H9 (cell line): ENCODE measurements at regions not wholly inside any gene's neighbourhood (a gene's known extent, or its start where the extent isn't known, plus 50 kb on each side); places are given as distances from the start of the nearest gene placed in this dataset.

Experiments used
- DNase-seq: peaks from one replicate; pipeline ENCODE4 v3.0.0-alpha.2; 2017
- H2AFZ ChIP-seq: one replicate; pipeline ENCODE4 v1.6.1; 2013; ENCODE audit warnings: mild to moderate bottlenecking, low read length, control low read depth, moderate library complexity
- H2AK5ac ChIP-seq: 2 replicates; pipeline ENCODE4 v1.6.1; 2013; ENCODE audit warnings: low read length, control low read depth, mixed read lengths; ENCODE audit not compliant: insufficient read length
- H2BK120ac ChIP-seq: one replicate; pipeline ENCODE4 v1.6.1; 2013; ENCODE audit warnings: low read depth, mild to moderate bottlenecking, low read length, control low read depth, inconsistent platforms; ENCODE audit not compliant: poor library complexity, severe bottlenecking
- H2BK12ac ChIP-seq: 2 replicates; pipeline ENCODE4 v1.6.1; 2013; ENCODE audit warnings: low read length, control low read depth, mixed read lengths, low read depth; ENCODE audit not compliant: insufficient read length
- H2BK15ac ChIP-seq: 2 replicates; pipeline ENCODE4 v1.6.1; 2013; ENCODE audit warnings: low read depth, low read length, control low read depth
- H2BK20ac ChIP-seq: one replicate; pipeline ENCODE4 v1.6.1; 2013; ENCODE audit warnings: low read depth, mild to moderate bottlenecking, low read length, control low read depth, inconsistent platforms; ENCODE audit not compliant: poor library complexity, severe bottlenecking
- H2BK5ac ChIP-seq: 2 replicates; pipeline ENCODE4 v1.6.1; 2013; ENCODE audit warnings: low read length, control low read depth, mixed read lengths; ENCODE audit not compliant: insufficient read length
- H3K14ac ChIP-seq: 2 replicates; pipeline ENCODE4 v1.6.1; 2013; ENCODE audit warnings: low read length, control low read depth; ENCODE audit not compliant: insufficient read depth
- H3K18ac ChIP-seq: 2 replicates; pipeline ENCODE4 v1.6.1; 2013; ENCODE audit warnings: low read depth, mild to moderate bottlenecking, mixed read lengths, low read length, control low read depth; ENCODE audit not compliant: insufficient read length
- H3K23ac ChIP-seq: 2 replicates; pipeline ENCODE4 v1.6.1; 2013; ENCODE audit warnings: low read length, control low read depth, mixed read lengths, low read depth; ENCODE audit not compliant: insufficient read length
- H3K23me2 ChIP-seq: 2 replicates; pipeline ENCODE4 v1.6.1; 2013; ENCODE audit warnings: low read depth, mild to moderate bottlenecking, mixed read lengths, low read length, control low read depth; ENCODE audit not compliant: insufficient read length, poor library complexity, severe bottlenecking
- H3K27ac ChIP-seq: 2 replicates; pipeline ENCODE4 v1.5.1; 2013; ENCODE audit warnings: low read length, control low read depth, mixed read lengths, low read depth; ENCODE audit not compliant: insufficient read length
- H3K27me3 ChIP-seq: 2 replicates; pipeline ENCODE4 v1.6.1; 2013; ENCODE audit warnings: low read length, control low read depth, inconsistent platforms; ENCODE audit not compliant: insufficient read depth
- H3K4ac ChIP-seq: 2 replicates; pipeline ENCODE4 v1.6.1; 2013; ENCODE audit warnings: low read depth, mild to moderate bottlenecking, control low read depth, inconsistent platforms, low read length, moderate library complexity
- H3K4me1 ChIP-seq: 2 replicates; pipeline ENCODE4 v1.6.1; 2013; ENCODE audit warnings: low read length, control low read depth, inconsistent platforms; ENCODE audit not compliant: insufficient read depth
- H3K4me2 ChIP-seq: 2 replicates; pipeline ENCODE4 v1.6.1; 2013; ENCODE audit warnings: low read length, control low read depth, mixed read lengths; ENCODE audit not compliant: insufficient read length, insufficient read depth
- H3K56ac ChIP-seq: 2 replicates; pipeline ENCODE4 v1.6.1; 2013; ENCODE audit warnings: low read depth, mild to moderate bottlenecking, mixed read lengths, low read length, control low read depth; ENCODE audit not compliant: insufficient read length
- H3K79me1 ChIP-seq: 2 replicates; pipeline ENCODE4 v1.6.1; 2013; ENCODE audit warnings: low read depth, mild to moderate bottlenecking, moderate library complexity, low read length, control low read depth, inconsistent platforms; ENCODE audit not compliant: insufficient read depth, poor library complexity, severe bottlenecking
- H3K79me2 ChIP-seq: 2 replicates; pipeline ENCODE4 v1.6.1; 2013; ENCODE audit warnings: low read length, control low read depth, inconsistent platforms; ENCODE audit not compliant: insufficient read depth
- H3K9ac ChIP-seq: 2 replicates; pipeline ENCODE4 v1.6.1; 2013; ENCODE audit warnings: low read length, control low read depth, mixed read lengths; ENCODE audit not compliant: insufficient read length; ENCODE audit errors: extremely low read depth
- H3K9me3 ChIP-seq: one replicate; pipeline ENCODE4 v1.6.1; 2013; ENCODE audit warnings: low read depth, low read length, inconsistent platforms; ENCODE audit not compliant: control insufficient read depth
- H3T11ph ChIP-seq: one replicate; pipeline ENCODE4 v1.6.1; 2013; ENCODE audit warnings: mild to moderate bottlenecking, low read length, control low read depth, inconsistent platforms
- H4K20me1 ChIP-seq: one replicate; pipeline ENCODE4 v1.6.1; 2013; ENCODE audit not compliant: control insufficient read depth, insufficient read length, insufficient read depth
- H4K5ac ChIP-seq: 2 replicates; pipeline ENCODE4 v1.6.1; 2013; ENCODE audit warnings: low read depth, mild to moderate bottlenecking, mixed read lengths, low read length, control low read depth; ENCODE audit not compliant: insufficient read length
- H4K8ac ChIP-seq: replicated peaks from 2 replicates; pipeline ENCODE4 v1.6.1; 2013; ENCODE audit warnings: low read length, control low read depth, mixed read lengths, low read depth; ENCODE audit not compliant: insufficient read length
- H4K91ac ChIP-seq: 2 replicates; pipeline ENCODE4 v1.6.1; 2013; ENCODE audit warnings: low read depth, mild to moderate bottlenecking, moderate library complexity, mixed read lengths, low read length, control low read depth; ENCODE audit not compliant: insufficient read length
- H3K27ac Mint-ChIP-seq, 3 experiments: 2 replicates in 2 of 3; 3 replicates in 1 of 3; pipeline ENCODE4 v1.8.0; 2020 to 2021; ENCODE audit warnings: mixed read lengths in 3 of 3, mild to moderate bottlenecking in 1 of 3, moderate library complexity in 1 of 3
- H3K27me3 Mint-ChIP-seq: 2 replicates; pipeline ENCODE4 v1.8.0; 2021; ENCODE audit warnings: low read depth, mild to moderate bottlenecking, moderate library complexity, mixed read lengths
- H3K36me3 Mint-ChIP-seq, 3 experiments: 2 replicates in 2 of 3; 3 replicates in 1 of 3; pipeline ENCODE4 v1.8.0; 2020 to 2021; ENCODE audit warnings: low read depth in 3 of 3, mixed read lengths in 3 of 3; ENCODE audit not compliant: insufficient read depth in 1 of 3
- H3K4me1 Mint-ChIP-seq, 2 experiments: 2 replicates each; pipeline ENCODE4 v1.8.0; 2020; ENCODE audit warnings: mixed read lengths in 2 of 2
- H3K4me3 Mint-ChIP-seq, 2 experiments: 2 replicates in 1 of 2; 3 replicates in 1 of 2; pipeline ENCODE4 v1.8.0; 2020 to 2021; ENCODE audit warnings: mild to moderate bottlenecking in 2 of 2, mixed read lengths in 2 of 2, moderate library complexity in 1 of 2
- H3K9me3 Mint-ChIP-seq, 2 experiments: 2 replicates in 1 of 2; 3 replicates in 1 of 2; pipeline ENCODE4 v1.8.0; 2020; ENCODE audit warnings: mild to moderate bottlenecking in 2 of 2, mixed read lengths in 2 of 2, moderate library complexity in 1 of 2
- CTCF ChIP-seq: fragments of 200-600 bp; sonication (generic); conservative IDR thresholded peaks from 3 replicates; pipeline ENCODE4 v1.8.0; 2021; ENCODE audit warnings: antibody characterized with exemption, mild to moderate bottlenecking
- WGBS: extraction: QIAGEN DNeasy Blood & Tissue Kit; methylation state at CpG from one replicate; pipeline ENCODE4 v1.1.7; 2013; ENCODE audit warnings: missing lambda C conversion rate, low lambda C conversion rate, mixed read lengths; ENCODE audit not compliant: insufficient read length; ENCODE audit errors: extremely low coverage; 5-methylcytosine and 5-hydroxymethylcytosine counted together

- H3K27ac Mint-ChIP-seq: no peak overlapping the region; a peak in 1 of 7 replicates
- Histone ChIP-seq H3K4me2 (no peak overlapping the region), H2AK5ac (no peak overlapping the region), H3K27ac (no peak overlapping the region), H3K27me3 (no peaks in the 10 kb centered on the region), H4K91ac (no peak overlapping the region), H2BK20ac (no peak overlapping the region), H3K23me2 (no peaks in the 10 kb centered on the region), H3K23ac (no peak overlapping the region), H3K9me3 (no peaks in the 10 kb centered on the region), H3K4me1 (no peaks in the 10 kb centered on the region), H3K79me2 (no peaks in the 10 kb centered on the region), H3K56ac (no peak overlapping the region), H2BK15ac (no peak overlapping the region), H4K20me1 (no peaks in the 10 kb centered on the region), H4K5ac (no peak overlapping the region), H2BK12ac (no peak overlapping the region), H3K4ac (no peak overlapping the region), H2BK120ac (no peak overlapping the region), H3K18ac (no peak overlapping the region), H4K8ac (no peak overlapping the region), H3T11ph (no peak overlapping the region), H2AFZ (no peak overlapping the region), H3K9ac (no peak overlapping the region), H3K79me1 (no peaks in the 10 kb centered on the region), H2BK5ac (no peak overlapping the region), H3K14ac (no peak overlapping the region)
- no peak overlapping the region for H3K4me3 Mint-ChIP-seq
- DNase-seq: no peak
- H3K4me1 Mint-ChIP-seq: peaks cover 2 to 4% of the 10 kb centered on the region in 2 experiments; a peak in 2 of 4 replicates
- H3K36me3 Mint-ChIP-seq: no peaks in the 10 kb centered on the region; a peak in 1 of 7 replicates
- H3K9me3 Mint-ChIP-seq: no peaks in the 10 kb centered on the region
- no CpG with 5 or more reads among the region's 4 CpGs for WGBS
- no peak for TF ChIP-seq CTCF
- H3K27me3 Mint-ChIP-seq: peaks cover 18% of the 10 kb centered on the region
Measured at GRCh38 chr20:60261333-60261732, 303.1 kb downstream of the CDH26 start.
